ENCODE measurements at regions not wholly inside any gene's neighbourhood (a gene's known extent, or its start where the extent isn't known, plus 50 kb on each side); places are given as distances from the start of the nearest gene placed in this dataset.

DNA sequence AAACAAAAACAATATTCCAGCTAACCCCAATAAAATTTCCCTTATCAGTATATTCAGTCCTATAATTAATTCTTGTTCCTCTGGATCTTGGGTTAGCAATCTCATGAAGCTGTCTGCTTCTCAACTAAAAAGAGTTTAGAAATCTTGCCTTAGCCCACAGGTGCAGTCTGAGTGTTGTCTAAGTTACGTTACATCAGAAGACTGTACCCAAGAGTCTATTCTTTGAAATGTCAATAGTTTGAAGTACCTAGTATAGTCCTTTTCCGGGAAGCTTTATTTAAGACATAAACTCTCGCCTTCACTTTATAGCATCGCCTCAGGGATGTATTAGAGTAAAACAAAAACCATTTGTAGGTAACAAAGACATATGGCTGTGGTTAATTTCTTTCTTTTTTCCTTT, 465.1 kb downstream of the FUT8 start:
- DNase-seq (ENCODE audit: low read depth) = no peak

DNA sequence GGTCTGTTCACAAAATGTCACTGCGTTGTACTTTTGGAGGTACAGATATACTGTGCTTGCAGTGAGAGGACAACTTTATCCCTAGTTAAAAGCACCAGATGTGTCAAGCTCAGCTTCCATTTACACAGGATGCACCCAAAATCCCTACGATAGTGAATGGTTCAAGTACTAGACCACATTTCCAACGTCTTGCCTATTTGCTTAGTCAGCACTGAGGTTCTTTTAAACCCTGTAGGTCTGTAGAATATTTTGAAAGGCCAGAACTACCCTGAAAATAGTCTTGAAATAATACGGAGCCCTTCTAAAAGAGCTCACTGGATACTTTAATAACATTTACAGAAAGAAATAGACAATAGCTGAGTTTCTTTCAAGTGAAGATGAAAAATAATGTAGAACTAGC, 466.1 kb downstream of the FUT8 start:
- no peak for DNase-seq (ENCODE audit: low read depth)

DNA sequence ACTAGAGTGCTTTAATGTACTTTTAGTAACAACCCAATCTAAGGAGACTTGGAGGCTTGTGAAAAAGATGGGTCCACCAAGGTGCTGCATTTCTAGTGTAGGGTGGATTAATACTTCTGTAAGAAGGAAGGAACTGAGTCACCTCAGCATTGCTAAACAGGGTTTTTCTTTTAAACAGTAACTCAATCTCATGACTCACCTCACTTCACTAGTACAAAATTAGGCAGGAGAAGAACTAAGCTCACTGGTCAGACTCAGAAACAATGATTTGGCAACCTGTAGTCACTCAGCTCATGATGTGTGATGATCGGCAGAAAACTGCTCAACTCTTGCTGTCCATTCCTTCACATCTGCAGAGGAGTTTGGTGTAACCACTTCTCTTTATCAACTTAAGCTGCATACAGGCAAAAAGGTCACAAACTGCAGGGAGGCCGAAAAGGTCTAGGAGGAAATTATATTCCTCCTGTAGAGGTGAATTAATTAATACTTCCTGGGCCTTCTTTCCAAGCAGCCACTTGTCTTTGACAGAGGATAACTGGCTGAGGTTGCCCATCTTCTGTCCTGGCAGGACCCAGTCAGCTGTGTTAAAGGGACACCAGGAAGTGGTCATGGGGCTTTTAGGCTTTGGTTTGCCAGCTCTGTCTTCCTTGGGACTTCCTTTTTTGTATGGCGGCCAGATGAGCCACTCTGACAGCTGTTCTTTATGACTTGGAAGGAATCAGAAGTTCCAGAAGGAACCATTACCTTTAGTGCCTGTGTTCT, 466.9 kb downstream of the FUT8 start:
- DNase-seq (ENCODE audit: low read depth) = no peak

DNA sequence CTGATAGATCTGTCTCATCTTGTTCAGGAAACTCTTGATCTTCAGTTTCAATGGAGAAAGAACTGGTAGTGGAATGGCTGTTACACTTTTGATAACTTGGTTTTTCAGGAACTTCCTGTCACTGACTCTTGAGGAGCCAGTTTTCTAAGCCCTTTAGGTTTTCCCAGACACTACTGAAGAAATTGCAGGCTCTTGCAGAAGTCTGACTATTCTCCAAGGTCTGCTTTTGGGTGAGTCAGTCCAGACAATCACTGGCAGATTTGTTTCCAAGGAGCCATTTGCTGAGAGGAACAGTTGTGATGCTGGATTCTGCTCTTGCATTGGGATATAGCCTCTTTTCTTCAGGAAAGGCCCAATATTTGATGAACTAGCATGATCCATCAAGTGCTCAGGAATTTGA, 468.0 kb downstream of the FUT8 start:
- no peak for DNase-seq (ENCODE audit: low read depth)

DNA sequence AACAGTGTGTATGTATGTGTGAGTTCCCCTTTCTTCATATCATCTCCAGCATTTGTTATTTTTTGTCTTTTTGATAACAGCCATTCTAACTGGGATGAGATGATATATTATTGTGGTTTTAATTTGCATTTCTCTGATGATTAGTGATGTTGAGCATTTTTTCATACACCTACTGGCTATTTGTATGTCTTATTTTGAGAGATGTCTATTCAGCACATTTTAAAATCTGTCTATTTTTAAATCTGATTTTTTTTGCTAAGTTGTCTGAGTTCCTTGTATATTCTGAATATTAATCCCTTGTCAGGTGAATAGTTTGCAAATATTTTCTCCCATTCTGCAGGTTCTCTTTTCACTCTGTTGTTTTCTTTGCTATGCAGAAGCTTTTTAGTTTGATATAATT, 469.1 kb downstream of the FUT8 start:
- no peak for DNase-seq (ENCODE audit: low read depth)

DNA sequence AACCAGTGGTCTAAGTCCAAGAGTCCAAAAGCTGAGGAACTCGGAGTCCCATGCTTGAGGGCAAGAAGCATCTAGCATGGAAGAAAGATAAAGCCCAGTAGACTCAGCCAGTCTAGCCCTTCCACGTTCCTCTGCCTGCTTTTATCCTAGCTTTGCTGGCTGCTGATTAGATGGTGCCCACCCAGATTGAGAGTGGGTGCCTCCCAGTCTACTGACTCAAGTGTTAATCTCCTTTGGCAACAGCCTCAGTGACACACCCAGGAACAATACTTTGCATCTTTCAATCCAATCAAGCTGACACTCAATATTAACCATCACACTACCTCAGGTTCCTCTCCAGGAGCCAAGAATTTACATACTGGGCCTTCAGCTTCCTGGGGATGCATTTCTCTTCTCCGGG, 476.1 kb downstream of the FUT8 start:
- DNase-seq (ENCODE audit: low read depth) = no peak

DNA sequence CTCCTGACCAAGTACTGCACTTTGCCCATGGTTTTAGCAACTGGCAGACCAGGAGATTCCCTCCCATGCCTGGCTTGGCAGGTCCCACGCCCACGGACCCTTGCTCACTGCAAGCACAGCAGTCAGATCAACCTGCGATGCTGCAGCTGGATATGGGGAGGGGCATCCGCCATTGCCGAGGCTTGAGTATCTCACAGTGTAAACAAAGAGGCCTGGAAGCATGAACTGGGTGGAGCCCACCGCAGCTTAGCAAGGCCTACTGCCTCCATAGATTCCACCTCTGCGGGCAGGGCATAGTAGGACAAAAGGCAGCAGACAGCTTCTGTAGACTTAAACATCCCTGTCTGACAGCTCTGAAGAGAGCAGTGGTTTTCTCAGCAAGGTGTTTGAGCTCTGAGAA, 479.8 kb downstream of the FUT8 start:
- no peak for DNase-seq (ENCODE audit: low read depth)

DNA sequence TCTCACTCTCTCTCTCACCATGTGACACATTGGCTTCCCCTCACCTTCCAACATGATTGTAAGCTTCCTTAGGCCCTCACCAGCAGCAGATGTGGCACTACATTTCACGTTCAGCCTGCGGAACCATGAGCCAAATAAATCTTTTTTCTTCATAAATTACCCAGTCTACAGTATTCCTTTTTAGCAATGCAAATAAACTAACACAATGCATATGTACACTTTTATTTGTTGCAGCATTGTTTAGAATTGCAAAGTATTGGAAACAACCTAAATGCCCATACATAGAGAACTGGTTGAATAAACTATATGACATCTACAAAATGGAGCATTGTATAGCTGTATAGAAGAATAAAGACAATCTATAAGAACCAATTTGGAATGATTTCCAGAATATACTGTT, 487.6 kb downstream of the FUT8 start:
- DNase-seq (ENCODE audit: low read depth) = no peak

DNA sequence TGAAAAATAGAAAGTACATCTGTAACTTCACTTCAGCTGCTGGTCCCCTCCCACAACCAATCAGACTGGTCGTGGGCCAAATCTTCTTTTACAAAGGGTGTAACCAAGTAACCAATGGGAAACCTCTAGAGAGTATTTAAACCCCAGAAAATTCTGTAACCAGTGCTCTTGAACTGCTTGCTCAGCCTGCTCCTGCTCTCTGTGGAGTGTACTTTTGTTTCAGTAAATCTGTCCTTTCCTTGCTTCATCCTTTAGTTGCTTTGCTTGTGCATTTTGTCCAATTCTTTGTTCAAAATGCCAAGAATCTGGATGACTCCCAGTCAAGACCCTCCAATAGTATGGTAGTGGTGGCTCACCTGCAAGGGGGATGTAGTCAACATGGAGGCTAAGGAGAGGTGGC, 489.1 kb downstream of the FUT8 start:
- DNase-seq (ENCODE audit: low read depth) = no peak

DNA sequence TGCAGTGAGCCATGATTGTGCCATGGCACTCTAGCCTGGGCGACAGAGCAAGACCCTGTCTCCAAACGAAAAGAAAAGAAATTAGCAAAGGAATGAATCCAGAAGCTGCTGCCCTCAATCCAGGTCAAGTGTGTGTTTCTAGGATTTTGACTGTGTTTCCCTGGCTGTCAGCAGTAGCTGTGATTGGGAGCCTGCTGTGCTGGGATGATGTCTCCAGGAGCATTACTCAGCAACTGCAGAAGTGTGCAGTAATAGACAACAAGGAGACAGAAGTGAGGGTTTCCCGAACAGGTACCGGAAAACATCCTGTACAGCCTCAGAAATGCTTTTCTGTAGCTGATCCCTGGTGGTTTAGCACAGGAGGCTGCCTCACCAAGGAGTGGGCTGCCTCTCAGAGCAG, 492.5 kb downstream of the FUT8 start:
- no peak for DNase-seq (ENCODE audit: low read depth)

DNA sequence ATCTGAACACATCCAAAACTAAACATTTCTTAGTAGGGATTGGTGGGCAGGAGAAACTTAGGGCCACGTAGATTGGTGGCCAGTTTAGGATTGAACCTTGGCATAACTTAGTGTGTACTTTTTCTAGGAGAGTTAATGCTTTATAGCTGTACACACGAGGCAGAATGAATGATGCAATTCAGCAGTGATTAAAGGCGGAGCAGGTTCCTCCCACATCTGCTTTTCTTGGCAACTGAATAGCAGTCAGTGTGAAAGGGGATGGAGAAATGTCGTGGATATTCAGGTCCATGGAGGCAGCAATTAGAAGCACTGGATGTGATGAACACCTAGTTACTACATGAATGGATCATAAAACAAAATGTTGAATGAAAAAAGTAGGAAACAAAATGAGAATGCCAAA, 493.8 kb downstream of the FUT8 start:
- DNase-seq (ENCODE audit: low read depth) = no peak

DNA sequence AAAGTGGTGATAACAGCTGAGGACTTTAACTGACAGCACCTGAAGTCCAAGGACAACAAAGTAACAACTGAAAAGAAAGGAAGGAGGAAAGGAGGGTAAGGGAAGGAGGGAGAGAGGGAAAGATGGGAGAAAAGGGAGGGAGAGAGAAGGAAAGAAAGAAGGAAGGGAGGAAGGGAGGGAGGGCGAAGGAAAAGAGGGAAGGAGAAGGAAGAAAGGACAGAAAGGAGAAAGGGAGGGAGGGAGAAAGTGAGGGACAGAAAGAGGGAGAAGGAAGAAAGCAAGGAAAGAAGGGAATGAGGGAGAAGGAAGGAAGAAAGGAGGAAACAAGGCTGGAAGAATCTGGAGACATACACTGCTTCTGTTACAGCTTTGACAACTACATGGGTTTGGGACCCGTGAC, 494.4 kb downstream of the FUT8 start:
- DNase-seq (ENCODE audit: low read depth) = no peak

DNA sequence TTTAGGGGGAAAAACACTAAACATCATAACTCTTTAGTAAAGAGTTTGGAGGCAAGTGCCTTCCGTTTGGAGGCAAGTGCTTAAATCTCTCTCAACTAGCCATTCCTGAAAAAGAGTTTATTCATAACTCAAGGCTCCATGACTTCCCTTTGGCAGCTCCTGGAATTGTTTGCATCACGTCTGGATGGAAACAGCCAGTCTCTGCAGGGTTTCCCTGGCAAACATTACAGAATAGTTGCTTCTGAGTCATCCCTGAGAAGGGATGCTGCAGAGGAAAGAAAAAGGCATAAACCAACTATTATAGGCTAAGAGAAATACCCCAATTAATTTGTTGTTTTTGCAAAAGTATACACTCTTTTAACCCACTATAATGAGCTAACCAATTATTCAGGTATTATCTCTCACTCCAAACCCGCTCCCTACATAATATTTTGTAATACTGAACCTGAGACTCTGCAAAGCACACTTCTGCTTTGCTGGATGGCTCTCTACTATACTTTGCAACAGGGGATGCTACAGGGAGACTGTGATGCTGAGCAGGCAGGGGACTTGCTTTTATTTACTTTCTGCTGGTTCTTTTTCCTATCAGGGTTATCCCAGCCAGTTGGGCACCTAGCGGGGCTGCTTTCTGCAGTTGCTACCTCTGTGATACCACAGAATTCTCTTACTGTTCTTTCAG, 497.7 kb downstream of the FUT8 start:
- no peak for DNase-seq (ENCODE audit: low read depth)

DNA sequence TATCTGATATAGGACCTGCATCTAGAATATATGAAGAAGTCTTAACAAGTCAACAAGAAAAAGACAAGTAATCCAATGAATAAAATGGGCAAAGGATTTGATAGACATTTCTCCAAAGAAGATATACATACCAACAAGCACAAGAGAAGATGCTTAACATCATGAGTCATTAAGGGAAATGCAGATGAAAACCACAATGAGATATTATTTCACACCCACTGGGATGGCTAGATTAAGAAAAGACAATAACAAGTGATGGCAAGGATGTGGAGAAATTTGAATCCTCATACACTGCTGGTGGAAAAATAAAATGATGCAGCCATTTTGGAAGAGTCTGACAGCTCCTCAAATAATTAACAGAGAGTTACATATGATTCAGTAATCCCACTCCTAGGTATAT, 502.6 kb downstream of the FUT8 start:
- DNase-seq (ENCODE audit: low read depth) = no peak

DNA sequence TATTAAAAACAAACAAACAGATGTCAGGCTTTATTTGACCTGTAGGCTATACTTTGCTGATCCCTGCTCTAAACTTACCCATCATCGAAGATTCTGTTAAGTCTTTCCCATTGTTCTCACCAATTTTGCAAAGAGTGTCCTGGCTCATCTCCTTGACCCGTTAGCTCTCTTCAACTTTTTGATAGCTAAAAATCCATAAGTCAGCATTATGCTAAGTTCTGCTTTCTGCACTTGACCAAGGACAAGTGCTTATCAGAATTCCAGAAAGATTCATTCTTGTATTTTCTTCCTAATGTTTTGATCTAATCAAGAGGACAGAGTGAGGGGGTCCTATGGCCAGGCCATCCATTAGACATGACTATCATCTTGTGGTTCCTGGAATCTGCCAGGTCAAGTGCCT, 503.5 kb downstream of the FUT8 start:
- DNase-seq (ENCODE audit: low read depth) = no peak

DNA sequence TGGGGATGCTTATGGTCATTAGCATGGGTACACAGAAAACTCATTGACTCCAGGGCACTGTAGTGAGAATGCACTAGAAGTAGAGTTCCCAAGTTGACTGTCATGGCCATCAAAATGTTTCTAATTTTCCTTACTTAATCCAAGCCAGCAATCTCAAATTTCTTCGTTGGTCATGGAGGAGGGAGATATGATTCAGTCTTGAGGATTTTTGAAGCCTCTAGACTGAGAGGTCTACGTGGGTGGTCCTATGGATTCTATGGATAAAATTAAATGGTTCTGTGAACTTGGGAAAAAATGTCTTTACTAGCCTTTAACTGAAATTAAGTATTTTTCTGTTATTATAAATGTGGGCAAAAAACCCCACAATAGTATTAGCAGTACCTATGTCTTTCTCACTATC, 508.5 kb downstream of the FUT8 start:
- no peak for DNase-seq (ENCODE audit: low read depth)

DNA sequence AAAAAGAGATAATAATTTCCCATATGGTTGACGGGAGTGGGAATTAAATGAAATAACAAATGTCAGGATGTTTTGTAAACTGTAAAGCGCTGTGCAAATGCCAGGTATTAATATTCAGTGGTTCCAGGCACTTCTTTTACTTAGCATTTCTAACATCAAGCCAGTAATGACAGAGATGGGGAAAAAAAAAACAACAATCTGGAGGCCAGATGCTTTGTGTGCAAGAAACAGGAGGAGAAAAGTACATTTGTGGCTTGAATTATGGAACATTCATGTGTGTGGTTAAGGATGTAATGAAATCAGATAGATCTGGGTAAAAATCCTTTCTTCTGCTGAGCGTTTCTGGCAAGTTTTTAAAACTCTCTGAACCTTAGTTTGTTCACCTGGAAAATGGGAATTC, 509.6 kb downstream of the FUT8 start:
- no peak for DNase-seq (ENCODE audit: low read depth)

DNA sequence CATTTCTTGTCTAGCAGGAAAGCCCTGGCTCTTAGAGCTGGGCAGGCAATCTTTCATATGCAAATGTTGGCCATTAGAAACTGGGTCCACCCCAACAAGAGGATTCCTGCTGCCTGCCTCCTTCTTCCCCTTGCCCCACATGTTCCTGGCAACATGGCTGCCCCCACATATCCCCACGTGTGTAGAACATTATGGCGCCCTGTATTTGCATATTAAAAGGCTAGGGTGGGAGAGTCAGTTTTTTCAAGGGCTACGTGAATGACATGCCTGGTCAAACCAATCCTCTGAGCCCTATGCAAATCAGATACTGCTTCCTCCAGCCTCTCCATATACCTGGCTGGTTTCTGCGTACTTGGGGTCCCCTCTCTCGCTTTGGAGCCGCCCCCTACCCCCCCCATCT, 514.0 kb downstream of the FUT8 start:
- DNase-seq (ENCODE audit: low read depth) = no peak

DNA sequence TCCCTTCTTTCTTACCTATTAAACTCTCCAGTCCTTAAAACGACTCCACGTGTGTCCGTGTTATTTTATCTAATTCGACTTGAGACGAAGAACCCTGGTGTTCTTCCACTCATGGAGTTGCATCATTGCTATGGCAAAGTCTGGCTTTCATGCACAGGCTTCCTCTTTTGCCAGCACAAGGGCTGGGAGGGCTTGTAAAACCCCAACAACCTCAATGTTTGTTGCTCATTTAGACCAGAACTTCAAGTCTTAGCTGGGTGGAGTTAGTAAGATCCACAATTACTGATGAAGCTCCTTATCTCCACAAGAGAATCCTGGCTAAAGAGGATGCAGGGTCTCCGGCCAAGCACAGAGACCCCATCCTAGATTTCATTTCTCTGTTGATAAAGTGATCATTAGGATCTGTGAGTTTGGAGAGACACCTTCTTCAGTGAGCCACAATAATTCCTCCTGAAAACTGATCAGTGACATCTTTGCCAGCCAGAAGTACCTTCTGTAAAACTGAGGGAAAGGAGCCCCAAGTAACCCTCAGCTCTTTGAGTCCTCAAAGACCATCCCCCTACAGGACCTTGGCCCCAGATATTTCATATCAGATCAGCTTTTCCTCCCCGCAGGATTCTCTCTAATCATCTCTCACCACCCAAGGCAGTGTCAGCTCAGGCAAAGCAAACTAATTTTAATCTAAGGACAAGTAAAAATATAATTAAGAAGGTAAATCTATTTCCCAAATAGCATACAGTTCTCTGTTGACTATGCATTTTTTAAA, 514.6 kb downstream of the FUT8 start:
- DNase-seq (ENCODE audit: low read depth) = no peak

DNA sequence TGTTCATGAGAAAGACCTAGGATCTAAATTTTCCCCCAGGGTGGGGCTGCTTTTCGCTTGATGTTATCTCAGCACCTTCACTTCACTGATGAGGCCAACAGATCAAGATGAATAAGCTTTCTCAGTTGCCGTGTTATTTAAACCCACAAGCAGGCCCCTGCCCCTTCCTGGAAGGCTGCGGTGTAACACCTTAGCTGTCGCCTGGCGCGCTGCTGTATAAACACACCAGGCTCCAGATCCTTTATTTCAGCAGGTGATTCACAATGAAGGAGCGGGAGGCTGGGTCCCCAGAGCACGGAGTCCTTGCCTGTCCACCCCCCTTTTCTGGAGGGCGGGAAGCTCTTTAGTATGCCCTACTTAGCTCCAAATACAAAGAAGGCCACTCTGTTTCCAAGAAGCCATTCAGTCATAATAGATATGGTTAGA, 515.4 kb downstream of the FUT8 start:
- peak; percentile 71 for DNase-seq (ENCODE audit: low read depth)

DNA sequence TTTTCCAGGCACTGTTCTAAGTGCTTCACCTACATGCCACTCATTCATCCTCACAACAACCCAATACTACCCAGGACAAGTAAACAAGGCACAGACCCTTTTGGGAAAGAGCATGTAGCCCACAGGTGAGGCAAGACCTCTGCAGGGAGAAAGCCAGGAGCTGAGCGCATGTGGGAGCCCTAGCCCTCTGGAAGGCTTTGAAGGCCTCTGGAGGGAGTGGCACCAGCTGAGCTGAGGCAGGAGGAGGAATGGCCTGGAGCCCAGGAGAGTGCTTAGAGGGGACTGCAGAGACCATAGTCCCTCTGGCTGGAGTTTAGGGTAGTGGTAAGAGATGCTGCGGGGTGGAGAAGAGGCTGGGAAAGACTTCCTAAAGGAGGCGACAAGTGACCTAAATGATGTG, 516.5 kb downstream of the FUT8 start:
- DNase-seq (ENCODE audit: low read depth) = no peak

DNA sequence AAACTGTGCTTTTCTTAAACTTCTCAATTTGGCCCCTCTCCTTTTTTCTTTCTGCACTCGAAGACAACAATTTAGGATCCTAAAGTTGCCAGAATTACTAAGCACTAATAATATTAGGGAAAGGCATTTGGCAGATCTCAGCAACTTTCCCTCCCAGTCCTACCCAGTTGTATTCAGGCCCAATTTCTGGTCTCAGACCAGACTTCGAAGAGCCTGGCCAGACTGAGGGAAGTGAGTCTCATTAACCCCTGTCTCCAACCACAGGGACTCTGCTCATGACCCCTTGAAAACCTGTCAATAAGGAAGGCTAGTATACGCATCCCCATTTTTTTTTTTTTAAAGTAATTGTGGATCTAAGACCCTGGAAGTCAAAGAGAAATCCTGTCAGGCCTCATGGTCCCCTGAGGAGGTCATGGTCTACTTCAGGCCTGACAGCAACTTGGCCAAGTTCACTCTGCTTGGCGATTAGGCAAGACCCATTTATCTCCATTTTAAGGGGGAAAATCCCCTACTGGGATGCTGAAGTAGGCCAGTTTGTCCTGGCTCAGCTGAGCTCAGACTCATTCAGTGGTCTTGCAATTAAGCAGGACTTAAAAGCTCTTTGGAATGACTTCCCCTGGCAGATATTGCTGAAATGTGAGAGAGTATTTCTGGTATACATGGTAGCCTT, 521.0 kb downstream of the FUT8 start:
- no peak for DNase-seq (ENCODE audit: low read depth)

DNA sequence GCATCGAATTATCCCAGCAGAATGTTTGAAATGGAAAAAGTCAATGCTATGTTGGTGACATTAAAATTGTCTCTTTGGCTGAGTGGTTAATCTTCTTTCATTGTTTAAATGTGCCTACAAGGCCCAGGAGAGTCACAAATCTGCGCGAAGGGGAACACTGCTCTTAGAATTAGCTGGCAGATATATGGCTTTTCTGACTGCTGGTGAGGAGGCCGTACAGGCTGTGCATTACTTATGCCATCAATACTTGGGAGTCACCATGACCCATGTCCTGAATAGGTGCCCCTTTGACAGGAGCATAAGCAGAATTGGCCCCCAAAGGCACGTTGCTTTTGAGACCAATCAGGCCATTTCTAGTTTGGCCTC, 521.5 kb downstream of the FUT8 start:
- DNase-seq (ENCODE audit: low read depth) = no peak

All from activated T-cell treated with anti-CD3 and anti-CD28 coated beads for 24 hours (primary cell).